ENCODE measurements at regions not wholly inside any gene's neighbourhood (a gene's known extent, or its start where the extent isn't known, plus 50 kb on each side); places are given as distances from the start of the nearest gene placed in this dataset.

DNA sequence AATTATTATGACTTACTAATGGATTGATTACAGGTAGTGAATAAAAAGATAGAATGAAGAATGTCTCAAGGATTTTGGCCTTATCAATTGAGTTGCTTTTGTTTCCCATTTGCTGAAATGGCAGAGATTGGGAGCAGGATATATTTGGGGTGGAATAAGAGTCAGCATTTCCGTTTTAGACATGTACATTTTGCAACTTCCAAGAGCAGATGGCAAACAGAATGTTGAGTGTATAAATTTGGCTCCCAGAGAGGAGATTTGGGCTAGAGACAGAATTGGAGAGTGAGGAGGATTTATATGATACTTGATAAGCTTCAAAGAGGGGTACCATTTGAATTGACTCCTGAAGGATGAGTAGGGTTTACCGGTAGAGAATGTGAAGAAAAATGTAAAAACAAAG lies 437.9 kb upstream of the PAPPA start:
- Mint-ChIP-seq H3K27ac (no peak overlapping the region), H3K4me1 (peaks cover 7 to 11% of the 10 kb centered on the region in 2 experiments)

More for the DNA sequence above, 437.9 kb upstream of the PAPPA start:
- DNase-seq, result no peak
- Histone ChIP-seq H3K79me2 (ENCODE audit: insufficient read depth, low read length) (no peaks in the 10 kb centered on the region), H2AK5ac (ENCODE audit: insufficient read length, low read length) (no peak overlapping the region), H3K18ac (ENCODE audit: insufficient read length, low read depth, low read length) (no peak overlapping the region), H4K8ac (replicated peaks; ENCODE audit: insufficient read length, low read depth, low read length) (no peak overlapping the region), H4K20me1 (ENCODE audit: control insufficient read depth, insufficient read depth, insufficient read length) (no peaks in the 10 kb centered on the region), H3K4me2 (ENCODE audit: insufficient read depth, insufficient read length, low read length) (no peak overlapping the region), H2BK5ac (ENCODE audit: insufficient read length, low read length) (no peak overlapping the region), H3K56ac (ENCODE audit: insufficient read length, low read depth, low read length) (no peak overlapping the region), H3K27me3 (ENCODE audit: insufficient read depth, low read length) (no peaks in the 10 kb centered on the region), H4K5ac (ENCODE audit: insufficient read length, low read depth, low read length) (no peak overlapping the region), H2BK12ac (ENCODE audit: insufficient read length, low read depth, low read length) (no peak overlapping the region), H3K9me3 (ENCODE audit: control insufficient read depth, low read depth, low read length) (no peaks in the 10 kb centered on the region), H2AFZ (ENCODE audit: low read length) (no peak overlapping the region), H3K79me1 (ENCODE audit: insufficient read depth, low read depth, low read length, poor library complexity, severe bottlenecking) (no peaks in the 10 kb centered on the region), H2BK20ac (ENCODE audit: low read depth, low read length, poor library complexity, severe bottlenecking) (no peak overlapping the region), H3K4me1 (ENCODE audit: insufficient read depth, low read length) (no peaks in the 10 kb centered on the region; the same call in 1 of the 2 replicates), H4K91ac (ENCODE audit: insufficient read length, low read depth, low read length) (no peak overlapping the region), H3K27ac (ENCODE audit: insufficient read length, low read depth, low read length) (no peak overlapping the region), H3K14ac (ENCODE audit: insufficient read depth, low read length) (no peak overlapping the region), H2BK15ac (ENCODE audit: low read depth, low read length) (no peak overlapping the region), H3T11ph (ENCODE audit: low read length) (no peak overlapping the region), H3K23me2 (ENCODE audit: insufficient read length, low read depth, low read length, poor library complexity, severe bottlenecking) (no peaks in the 10 kb centered on the region), H3K4ac (ENCODE audit: low read depth, low read length) (no peak overlapping the region), H3K23ac (ENCODE audit: insufficient read length, low read depth, low read length) (no peak overlapping the region), H3K9ac (ENCODE audit: extremely low read depth, insufficient read length, low read length) (no peak overlapping the region), H2BK120ac (ENCODE audit: low read depth, low read length, poor library complexity, severe bottlenecking) (no peak overlapping the region)
- no peaks in the 10 kb centered on the region for H3K9me3 Mint-ChIP-seq
- H3K36me3 Mint-ChIP-seq (ENCODE audit: insufficient read depth in 1 of 3, low read depth in 3 of 3), result no peaks in the 10 kb centered on the region
- no peak overlapping the region for H3K4me3 Mint-ChIP-seq
- no peaks in the 10 kb centered on the region for H3K27me3 Mint-ChIP-seq (ENCODE audit: low read depth)
- no CpG with 5 or more reads among the region's 2 CpGs for WGBS (ENCODE audit: extremely low coverage, insufficient read length, low lambda C conversion rate)
- TF ChIP-seq, protein P1, sequence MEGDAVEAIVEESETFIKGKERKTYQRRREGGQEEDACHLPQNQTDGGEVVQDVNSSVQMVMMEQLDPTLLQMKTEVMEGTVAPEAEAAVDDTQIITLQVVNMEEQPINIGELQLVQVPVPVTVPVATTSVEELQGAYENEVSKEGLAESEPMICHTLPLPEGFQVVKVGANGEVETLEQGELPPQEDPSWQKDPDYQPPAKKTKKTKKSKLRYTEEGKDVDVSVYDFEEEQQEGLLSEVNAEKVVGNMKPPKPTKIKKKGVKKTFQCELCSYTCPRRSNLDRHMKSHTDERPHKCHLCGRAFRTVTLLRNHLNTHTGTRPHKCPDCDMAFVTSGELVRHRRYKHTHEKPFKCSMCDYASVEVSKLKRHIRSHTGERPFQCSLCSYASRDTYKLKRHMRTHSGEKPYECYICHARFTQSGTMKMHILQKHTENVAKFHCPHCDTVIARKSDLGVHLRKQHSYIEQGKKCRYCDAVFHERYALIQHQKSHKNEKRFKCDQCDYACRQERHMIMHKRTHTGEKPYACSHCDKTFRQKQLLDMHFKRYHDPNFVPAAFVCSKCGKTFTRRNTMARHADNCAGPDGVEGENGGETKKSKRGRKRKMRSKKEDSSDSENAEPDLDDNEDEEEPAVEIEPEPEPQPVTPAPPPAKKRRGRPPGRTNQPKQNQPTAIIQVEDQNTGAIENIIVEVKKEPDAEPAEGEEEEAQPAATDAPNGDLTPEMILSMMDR (conservative IDR thresholded peaks at IDR 0.05), result no peak
